ENCODE measurements at regions not wholly inside any gene's neighbourhood (a gene's known extent, or its start where the extent isn't known, plus 50 kb on each side); places are given as distances from the start of the nearest gene placed in this dataset.
"Not testable (repeated sequence)": the region's sequence is repeated elsewhere in the genome, so short reads cannot be mapped to it uniquely, and the experiment has no call there.

- Histone ChIP-seq H3K9ac (ENCODE audit: low read depth, low read length) (no peak overlapping the region), H3K27ac (ENCODE audit: low read length) (no peak overlapping the region), H3K27me3 (ENCODE audit: insufficient read depth, low read length) (no peaks in the 10 kb centered on the region), H3K36me3 (ENCODE audit: insufficient read depth, low read depth, low read length) (no peaks in the 10 kb centered on the region), H3K4me1 (ENCODE audit: insufficient read depth, low read length) (no peaks in the 10 kb centered on the region), H3K4me3 (ENCODE audit: low read length) (no peak overlapping the region), H3K9me3 (ENCODE audit: insufficient read depth, low read depth, low read length) (no peaks in the 10 kb centered on the region)
Observed at GRCh38 chr3:148535001-148535400, 162.7 kb upstream of the AGTR1 start.

DNA sequence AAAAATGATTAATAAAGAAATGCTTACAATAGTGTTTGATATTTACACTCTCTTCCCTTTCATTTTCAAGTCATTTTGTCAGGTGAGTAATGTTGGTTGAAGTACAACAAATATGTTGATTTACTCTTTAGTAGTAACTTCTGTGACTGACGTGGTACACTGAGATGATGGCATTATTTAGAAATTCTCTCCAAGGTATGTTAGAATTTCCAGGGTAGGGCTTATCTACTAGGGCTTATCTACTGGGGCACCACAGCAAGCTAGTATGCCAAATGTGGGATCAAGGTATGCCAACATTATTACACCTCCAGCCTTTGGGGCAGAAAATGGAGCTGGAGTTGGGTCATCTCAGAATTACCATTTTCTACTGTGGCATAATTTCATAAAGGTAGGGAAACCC is 157.4 kb upstream of the AGTR1 start:
- Histone ChIP-seq H3K27ac (ENCODE audit: low read length) (no peak overlapping the region), H3K4me3 (ENCODE audit: low read length) (no peak overlapping the region)

DNA sequence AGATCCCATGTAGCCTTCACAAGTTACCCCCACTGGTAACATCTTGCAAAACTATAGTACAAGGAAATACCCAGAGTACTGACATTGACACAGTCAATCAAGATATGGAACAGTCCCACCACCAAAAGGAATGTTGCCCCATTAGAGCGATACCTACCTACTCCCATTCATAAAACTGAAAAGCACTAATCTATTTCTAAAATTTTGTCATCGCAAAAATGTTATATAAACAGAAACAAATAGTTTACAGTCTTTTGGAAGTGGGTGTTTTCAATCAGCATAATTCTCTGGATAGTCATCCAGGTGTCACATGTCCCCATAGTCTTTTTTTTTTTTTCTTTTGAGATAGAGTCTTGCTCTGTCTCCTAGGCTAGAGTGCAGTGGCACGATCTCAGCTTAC is 156.9 kb upstream of the AGTR1 start:
- H3K4me3 ChIP-seq (ENCODE audit: low read length) = no peak overlapping the region
- H3K36me3 ChIP-seq (ENCODE audit: insufficient read depth, low read depth, low read length) = no peaks in the 10 kb centered on the region
- H3K27ac ChIP-seq (ENCODE audit: low read length) = no peak overlapping the region
- no peaks in the 10 kb centered on the region for H3K27me3 ChIP-seq (ENCODE audit: insufficient read depth, low read length)
- H3K9me3 ChIP-seq (ENCODE audit: insufficient read depth, low read depth, low read length) = no peaks in the 10 kb centered on the region
- no peaks in the 10 kb centered on the region for H3K4me1 ChIP-seq (ENCODE audit: insufficient read depth, low read length)
- no peak overlapping the region for H3K9ac ChIP-seq (ENCODE audit: low read depth, low read length)

More for the DNA sequence above, 157.4 kb upstream of the AGTR1 start:
- Histone ChIP-seq H3K27me3 (ENCODE audit: insufficient read depth, low read length) (no peaks in the 10 kb centered on the region), H3K9ac (ENCODE audit: low read depth, low read length) (no peak overlapping the region), H3K9me3 (ENCODE audit: insufficient read depth, low read depth, low read length) (no peaks in the 10 kb centered on the region), H3K36me3 (ENCODE audit: insufficient read depth, low read depth, low read length) (no peaks in the 10 kb centered on the region), H3K4me1 (ENCODE audit: insufficient read depth, low read length) (no peaks in the 10 kb centered on the region)

DNA sequence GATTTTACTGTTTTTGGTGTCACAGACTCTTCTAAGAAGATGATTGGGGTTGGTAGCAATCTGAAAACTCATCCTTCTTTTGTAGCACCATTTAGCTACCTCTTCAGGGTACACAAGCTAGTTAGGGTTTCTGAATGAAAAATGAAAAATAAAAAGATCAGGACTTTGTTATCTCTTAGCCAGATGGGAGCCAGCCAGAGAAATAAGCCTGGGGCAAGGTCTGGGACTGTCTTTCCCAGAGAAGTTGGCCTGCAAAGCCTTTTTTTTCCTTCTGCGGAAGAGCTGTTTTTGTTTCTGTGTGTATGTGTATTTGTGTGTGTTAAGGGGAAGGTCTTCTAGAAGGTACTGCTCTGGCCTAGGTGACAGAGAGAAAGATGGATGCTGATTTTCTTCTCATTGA is 150.7 kb upstream of the AGTR1 start:
- no peaks in the 10 kb centered on the region for H3K9me3 ChIP-seq (ENCODE audit: insufficient read depth, low read depth, low read length)
- H3K27ac ChIP-seq (ENCODE audit: low read length) = no peak overlapping the region
- no peaks in the 10 kb centered on the region for H3K4me1 ChIP-seq (ENCODE audit: insufficient read depth, low read length)
- no peak overlapping the region for H3K9ac ChIP-seq (ENCODE audit: low read depth, low read length)
- no peaks in the 10 kb centered on the region for H3K27me3 ChIP-seq (ENCODE audit: insufficient read depth, low read length)
- H3K4me3 ChIP-seq (ENCODE audit: low read length) = no peak overlapping the region
- H3K36me3 ChIP-seq (ENCODE audit: insufficient read depth, low read depth, low read length) = no peaks in the 10 kb centered on the region

GRCh38 chr3:148551767-148552260 is 145.9 kb upstream of the AGTR1 start:
- Histone ChIP-seq H3K27ac (ENCODE audit: low read length) (no peak overlapping the region), H3K27me3 (ENCODE audit: insufficient read depth, low read length) (no peaks in the 10 kb centered on the region), H3K9me3 (ENCODE audit: insufficient read depth, low read depth, low read length) (no peaks in the 10 kb centered on the region), H3K9ac (ENCODE audit: low read depth, low read length) (no peak overlapping the region), H3K36me3 (ENCODE audit: insufficient read depth, low read depth, low read length) (no peaks in the 10 kb centered on the region), H3K4me1 (ENCODE audit: insufficient read depth, low read length) (no peaks in the 10 kb centered on the region), H3K4me3 (ENCODE audit: low read length) (no peak overlapping the region)

DNA sequence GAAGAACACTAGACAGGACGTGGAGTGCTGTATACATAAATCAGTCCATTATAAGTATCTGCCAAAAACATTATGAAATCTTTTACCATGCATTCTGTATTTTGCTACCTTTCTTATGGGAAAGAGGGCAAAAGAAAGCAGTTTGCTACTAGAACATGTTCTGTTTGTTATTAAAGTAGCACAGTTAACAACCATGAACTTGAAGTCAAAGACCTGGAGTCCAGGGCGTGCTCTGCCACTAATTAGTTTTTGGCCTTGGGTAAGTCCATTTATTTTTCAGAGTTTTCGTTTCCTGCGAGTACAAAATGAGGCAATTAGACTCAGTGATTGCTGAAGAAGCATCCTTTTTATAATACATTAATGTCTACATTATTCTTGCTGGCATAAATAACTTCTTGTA is 143.3 kb upstream of the AGTR1 start:
- H3K9ac ChIP-seq (ENCODE audit: low read depth, low read length) = no peak overlapping the region
- H3K36me3 ChIP-seq (ENCODE audit: insufficient read depth, low read depth, low read length) = no peaks in the 10 kb centered on the region
- H3K27me3 ChIP-seq (ENCODE audit: insufficient read depth, low read length) = no peaks in the 10 kb centered on the region
- H3K4me3 ChIP-seq (ENCODE audit: low read length) = no peak overlapping the region
- no peak overlapping the region for H3K27ac ChIP-seq (ENCODE audit: low read length)
- H3K4me1 ChIP-seq (ENCODE audit: insufficient read depth, low read length) = no peaks in the 10 kb centered on the region
- no peaks in the 10 kb centered on the region for H3K9me3 ChIP-seq (ENCODE audit: insufficient read depth, low read depth, low read length)

DNA sequence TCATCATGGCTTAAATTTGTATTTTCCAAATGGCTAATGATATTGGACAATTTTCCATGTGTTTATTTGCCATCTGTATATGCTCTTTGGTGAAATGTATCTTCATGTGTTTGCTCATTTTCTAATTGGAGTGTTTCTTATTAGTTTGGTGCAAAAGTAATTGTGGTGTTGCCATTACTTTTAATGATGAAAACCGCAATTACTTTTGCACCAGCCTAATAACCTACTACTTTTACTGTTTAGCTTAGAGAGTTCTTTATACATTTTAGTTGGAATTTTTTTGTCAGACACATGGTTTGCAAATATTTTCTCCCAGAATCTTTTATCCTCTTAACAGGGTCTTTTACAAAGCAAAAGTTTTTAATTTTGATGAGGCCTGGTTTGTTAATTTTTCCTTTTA is 141.0 kb upstream of the AGTR1 start:
- Histone ChIP-seq H3K9ac (ENCODE audit: low read depth, low read length) (no peak overlapping the region), H3K4me3 (ENCODE audit: low read length) (no peak overlapping the region), H3K27me3 (ENCODE audit: insufficient read depth, low read length) (no peaks in the 10 kb centered on the region), H3K4me1 (ENCODE audit: insufficient read depth, low read length) (no peaks in the 10 kb centered on the region), H3K9me3 (ENCODE audit: insufficient read depth, low read depth, low read length) (no peaks in the 10 kb centered on the region), H3K36me3 (ENCODE audit: insufficient read depth, low read depth, low read length) (no peaks in the 10 kb centered on the region), H3K27ac (ENCODE audit: low read length) (no peak overlapping the region)

DNA sequence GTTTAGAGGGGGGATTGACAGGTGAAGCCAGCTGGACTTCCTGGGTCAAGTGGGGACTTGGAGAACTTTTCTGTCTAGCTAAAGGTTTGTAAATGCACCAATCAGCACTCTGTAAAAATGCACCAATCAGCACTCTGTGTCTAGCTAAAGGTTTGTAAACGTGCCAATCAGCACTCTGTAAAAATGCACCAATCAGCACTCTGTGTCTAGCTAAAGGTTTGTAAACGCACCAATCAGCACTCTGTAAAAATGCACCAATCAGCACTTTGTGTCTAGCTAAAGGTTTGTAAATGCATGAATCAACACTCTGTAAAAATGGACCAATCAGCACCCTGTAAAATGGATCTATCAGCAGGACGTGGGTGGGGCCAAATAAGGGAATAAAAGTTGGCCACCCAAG is 120.1 kb upstream of the AGTR1 start:
- not testable (repeated sequence) for H3K27me3 ChIP-seq (ENCODE audit: insufficient read depth, low read length); H3K4me3 ChIP-seq (ENCODE audit: low read length); H3K4me1 ChIP-seq (ENCODE audit: insufficient read depth, low read length); H3K9me3 ChIP-seq (ENCODE audit: insufficient read depth, low read depth, low read length); H3K9ac ChIP-seq (ENCODE audit: low read depth, low read length); H3K36me3 ChIP-seq (ENCODE audit: insufficient read depth, low read depth, low read length); H3K27ac ChIP-seq (ENCODE audit: low read length)

DNA sequence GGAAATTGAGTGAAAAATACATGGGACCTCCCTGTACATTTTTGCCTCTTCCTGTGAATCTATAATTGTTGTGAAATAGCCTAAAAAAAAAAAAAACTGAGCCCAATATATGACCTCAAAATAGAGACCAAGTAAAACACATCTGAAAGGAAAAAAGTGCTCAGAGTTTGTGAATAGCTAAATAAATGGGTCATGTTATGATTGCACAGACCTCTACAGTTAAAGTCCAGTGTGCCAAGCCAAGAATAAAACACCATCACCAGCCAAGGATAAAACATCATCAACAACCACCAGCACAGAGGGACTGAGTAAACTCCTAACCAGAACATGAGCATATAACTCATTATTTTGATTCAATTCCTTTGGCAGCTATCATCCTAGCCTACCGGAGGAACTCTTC is 115.6 kb upstream of the AGTR1 start:
- Histone ChIP-seq H3K4me3 (ENCODE audit: low read length) (no peak overlapping the region), H3K4me1 (ENCODE audit: insufficient read depth, low read length) (no peaks in the 10 kb centered on the region), H3K36me3 (ENCODE audit: insufficient read depth, low read depth, low read length) (no peaks in the 10 kb centered on the region), H3K9ac (ENCODE audit: low read depth, low read length) (no peak overlapping the region), H3K27ac (ENCODE audit: low read length) (no peak overlapping the region), H3K9me3 (ENCODE audit: insufficient read depth, low read depth, low read length) (no peaks in the 10 kb centered on the region), H3K27me3 (ENCODE audit: insufficient read depth, low read length) (no peaks in the 10 kb centered on the region)

- H3K4me3 ChIP-seq (ENCODE audit: low read length) = no peak overlapping the region
- no peaks in the 10 kb centered on the region for H3K4me1 ChIP-seq (ENCODE audit: insufficient read depth, low read length)
- no peaks in the 10 kb centered on the region for H3K9me3 ChIP-seq (ENCODE audit: insufficient read depth, low read depth, low read length)
- H3K27me3 ChIP-seq (ENCODE audit: insufficient read depth, low read length) = no peaks in the 10 kb centered on the region
- H3K27ac ChIP-seq (ENCODE audit: low read length) = no peak overlapping the region
- H3K9ac ChIP-seq (ENCODE audit: low read depth, low read length) = no peak overlapping the region
- H3K36me3 ChIP-seq (ENCODE audit: insufficient read depth, low read depth, low read length) = no peaks in the 10 kb centered on the region
Observed at GRCh38 chr3:148583793-148584192, 113.9 kb upstream of the AGTR1 start.

DNA sequence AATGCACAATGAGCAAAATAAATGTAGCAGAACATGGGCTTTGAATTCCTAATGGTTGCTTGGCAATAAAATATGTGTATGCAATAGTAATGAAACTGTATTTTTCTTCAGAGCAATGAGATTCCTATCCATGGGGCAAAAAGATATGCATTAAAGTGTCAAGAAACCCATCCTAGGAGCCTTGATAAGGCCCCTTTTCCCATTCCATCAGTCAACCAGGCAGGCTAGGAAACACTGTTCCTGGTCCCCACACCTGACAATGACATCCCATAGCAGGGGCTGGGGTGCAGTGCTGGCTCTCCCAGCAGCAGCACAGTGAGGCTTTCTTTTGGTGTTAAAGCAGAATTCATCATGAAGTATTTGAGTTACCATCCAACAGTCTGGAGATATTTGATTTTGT is 113.3 kb upstream of the AGTR1 start:
- Histone ChIP-seq H3K4me3 (ENCODE audit: low read length) (no peak overlapping the region), H3K27ac (ENCODE audit: low read length) (no peak overlapping the region), H3K4me1 (ENCODE audit: insufficient read depth, low read length) (no peaks in the 10 kb centered on the region), H3K9ac (ENCODE audit: low read depth, low read length) (no peak overlapping the region), H3K9me3 (ENCODE audit: insufficient read depth, low read depth, low read length) (no peaks in the 10 kb centered on the region), H3K27me3 (ENCODE audit: insufficient read depth, low read length) (no peaks in the 10 kb centered on the region), H3K36me3 (ENCODE audit: insufficient read depth, low read depth, low read length) (no peaks in the 10 kb centered on the region)

DNA sequence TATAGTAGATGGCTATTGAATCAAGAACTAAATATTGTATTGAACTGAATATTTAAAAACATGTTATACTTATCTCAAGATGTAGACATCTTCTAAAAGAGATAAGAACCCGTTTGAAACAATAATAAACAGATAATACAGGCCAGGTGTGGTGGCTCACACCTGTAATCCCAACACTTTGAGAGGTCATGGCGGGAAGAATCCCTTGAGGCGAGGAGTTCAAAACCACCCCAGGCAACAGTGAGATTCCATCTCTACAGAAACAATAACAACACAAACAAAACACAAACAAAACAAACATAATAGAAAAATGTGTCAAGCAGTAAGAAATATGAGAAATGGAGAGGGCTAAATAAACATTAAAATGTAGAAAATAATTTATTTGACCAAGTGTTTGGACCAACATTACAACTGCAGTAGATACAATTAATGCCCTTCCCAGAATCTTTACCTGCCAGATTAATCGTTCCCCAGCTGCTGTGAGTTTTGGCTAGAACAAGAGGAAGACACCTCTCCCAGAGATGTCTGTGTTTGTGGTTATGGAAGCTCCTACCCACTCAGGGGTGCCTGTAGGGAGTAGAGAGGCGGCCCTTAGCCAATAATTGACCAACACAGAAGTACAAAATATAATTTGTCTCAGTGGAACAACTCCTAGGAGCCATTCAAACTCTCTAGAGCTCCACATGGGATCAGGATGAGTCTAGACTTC is 111.9 kb upstream of the AGTR1 start:
- no peak overlapping the region for H3K27ac ChIP-seq (ENCODE audit: low read length)
- no peak overlapping the region for H3K4me3 ChIP-seq (ENCODE audit: low read length)
- no peaks in the 10 kb centered on the region for H3K9me3 ChIP-seq (ENCODE audit: insufficient read depth, low read depth, low read length)
- H3K9ac ChIP-seq (ENCODE audit: low read depth, low read length) = no peak overlapping the region
- no peaks in the 10 kb centered on the region for H3K4me1 ChIP-seq (ENCODE audit: insufficient read depth, low read length)
- no peaks in the 10 kb centered on the region for H3K27me3 ChIP-seq (ENCODE audit: insufficient read depth, low read length)
- no peaks in the 10 kb centered on the region for H3K36me3 ChIP-seq (ENCODE audit: insufficient read depth, low read depth, low read length)

Measured in iPS-20b (cell line).